Epidermal melanocyte (primary cell): ENCODE measurements at regions not wholly inside any gene's neighbourhood (a gene's known extent, or its start where the extent isn't known, plus 50 kb on each side); places are given as distances from the start of the nearest gene placed in this dataset.
"Not testable (repeated sequence)": the region's sequence is repeated elsewhere in the genome, so short reads cannot be mapped to it uniquely, and the experiment has no call there.

Experiments
- DNase-seq: peaks from one replicate; pipeline ENCODE4 v3.0.0; 2011; ENCODE audit warnings: low spot score; ENCODE audit not compliant: insufficient read length

- no peak for DNase-seq
Observed at GRCh38 chr1:79501153-79501552, 494.6 kb upstream of the ADGRL4 start.

- no peak for DNase-seq
Observed at GRCh38 chr1:79499541-79499940, 493.0 kb upstream of the ADGRL4 start.

- peak; percentile 20 for DNase-seq
Observed at GRCh38 chr1:79497193-79497773, 490.8 kb upstream of the ADGRL4 start.

GRCh38 chr1:79496129-79496528 is 489.6 kb upstream of the ADGRL4 start:
- no peak for DNase-seq

- DNase-seq, result not testable (repeated sequence)
Observed at GRCh38 chr1:79493702-79494101, 487.2 kb upstream of the ADGRL4 start.

- DNase-seq, result not testable (repeated sequence)
Observed at GRCh38 chr1:79488572-79489121, 482.1 kb upstream of the ADGRL4 start.

GRCh38 chr1:79478728-79479373 is 472.3 kb upstream of the ADGRL4 start:
- no peak for DNase-seq

- no peak for DNase-seq
Observed at GRCh38 chr1:79478160-79478559, 471.6 kb upstream of the ADGRL4 start.

GRCh38 chr1:79472067-79472656 is 465.6 kb upstream of the ADGRL4 start:
- DNase-seq, result no peak

GRCh38 chr1:79469139-79469538 is 462.6 kb upstream of the ADGRL4 start:
- DNase-seq, result no peak

GRCh38 chr1:79460773-79461436 is 454.4 kb upstream of the ADGRL4 start:
- no peak for DNase-seq

GRCh38 chr1:79457562-79458224 is 451.2 kb upstream of the ADGRL4 start:
- no peak for DNase-seq

GRCh38 chr1:79448426-79448825 is 441.9 kb upstream of the ADGRL4 start:
- DNase-seq, result no peak

- DNase-seq, result no peak
Observed at GRCh38 chr1:79441238-79441637, 434.7 kb upstream of the ADGRL4 start.

- no peak for DNase-seq
Observed at GRCh38 chr1:79437540-79437939, 431.0 kb upstream of the ADGRL4 start.

- DNase-seq, result no peak
Observed at GRCh38 chr1:79431340-79431739, 424.8 kb upstream of the ADGRL4 start.

- no peak for DNase-seq
Observed at GRCh38 chr1:79430437-79430836, 423.9 kb upstream of the ADGRL4 start.

GRCh38 chr1:79422726-79423125 is 416.2 kb upstream of the ADGRL4 start:
- no peak for DNase-seq

- DNase-seq, result no peak
Observed at GRCh38 chr1:79398501-79398900, 392.0 kb upstream of the ADGRL4 start.

GRCh38 chr1:79396901-79397300 is 390.4 kb upstream of the ADGRL4 start:
- DNase-seq, result no peak

GRCh38 chr1:79388694-79389361 is 382.3 kb upstream of the ADGRL4 start:
- DNase-seq, result no peak
